ENCODE measurements at regions not wholly inside any gene's neighbourhood (a gene's known extent, or its start where the extent isn't known, plus 50 kb on each side); places are given as distances from the start of the nearest gene placed in this dataset.
"Not testable (repeated sequence)": the region's sequence is repeated elsewhere in the genome, so short reads cannot be mapped to it uniquely, and the experiment has no call there.

DNA sequence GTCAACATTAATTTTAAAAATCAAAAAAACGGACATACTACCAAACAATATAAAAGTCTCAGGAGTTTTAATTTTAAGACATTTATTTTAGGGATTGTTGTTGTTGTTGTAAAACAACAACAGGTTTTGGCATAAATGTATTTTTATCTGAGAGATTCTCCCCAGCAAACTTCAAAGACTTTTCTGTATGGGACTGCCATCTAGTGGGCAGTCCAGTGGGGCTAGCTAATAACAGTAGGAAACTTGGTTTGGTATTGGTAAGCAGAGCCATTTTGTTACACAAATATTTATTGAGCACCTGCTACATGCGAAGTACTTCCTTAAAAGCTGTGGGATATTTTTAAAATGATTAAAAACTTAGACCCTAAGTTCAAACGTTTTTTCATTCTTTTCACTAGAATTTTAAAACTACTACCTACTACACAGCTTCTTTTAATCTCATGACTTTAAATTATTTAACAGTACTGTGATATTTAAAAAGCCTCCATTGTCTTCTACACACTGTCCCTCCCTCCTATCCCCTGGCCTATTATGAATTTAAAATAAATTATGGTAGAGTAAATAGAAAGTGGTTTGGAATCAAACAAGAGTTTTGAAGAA, 1028.4 kb upstream of the INTU start:
- FAIRE-seq: peak; percentile 97

DNA sequence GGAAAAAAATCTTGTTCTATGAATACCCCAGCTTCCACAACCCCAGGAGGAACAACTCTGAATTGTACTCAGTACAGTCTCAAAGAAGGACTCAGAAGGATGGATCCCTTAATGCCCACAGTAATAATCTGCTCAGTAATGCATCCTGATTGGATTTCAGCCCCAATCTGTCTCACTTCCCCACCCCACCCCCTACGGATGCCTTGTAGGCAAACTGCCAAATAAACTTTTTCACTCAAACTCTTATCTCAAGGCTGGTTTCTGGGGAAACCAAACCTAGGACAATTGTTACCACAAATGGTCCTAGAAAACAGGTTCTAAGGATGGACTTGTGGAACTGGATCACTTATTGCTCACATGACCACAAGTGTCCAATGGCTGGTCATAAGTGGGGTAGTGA, 1021.8 kb upstream of the INTU start:
- no peak for FAIRE-seq

DNA sequence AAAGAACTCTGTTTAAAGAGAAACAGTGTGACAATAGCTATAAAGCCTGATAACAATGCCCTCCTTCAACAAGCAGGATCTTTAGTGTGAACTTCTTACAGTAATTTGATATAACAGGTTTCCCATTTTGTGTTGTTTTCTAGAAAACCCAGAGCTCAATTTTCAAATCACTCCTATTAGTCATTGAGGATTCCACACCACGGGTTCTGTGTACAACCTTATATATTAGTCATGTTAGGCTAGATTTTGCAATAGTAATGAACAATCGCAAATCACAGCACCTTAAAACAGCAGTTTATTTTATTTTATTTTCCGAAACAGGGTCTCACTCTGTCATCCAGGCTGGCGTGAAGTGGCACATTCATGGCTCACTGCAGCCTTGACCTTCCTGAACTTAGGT, 1020.9 kb upstream of the INTU start:
- FAIRE-seq: no peak

DNA sequence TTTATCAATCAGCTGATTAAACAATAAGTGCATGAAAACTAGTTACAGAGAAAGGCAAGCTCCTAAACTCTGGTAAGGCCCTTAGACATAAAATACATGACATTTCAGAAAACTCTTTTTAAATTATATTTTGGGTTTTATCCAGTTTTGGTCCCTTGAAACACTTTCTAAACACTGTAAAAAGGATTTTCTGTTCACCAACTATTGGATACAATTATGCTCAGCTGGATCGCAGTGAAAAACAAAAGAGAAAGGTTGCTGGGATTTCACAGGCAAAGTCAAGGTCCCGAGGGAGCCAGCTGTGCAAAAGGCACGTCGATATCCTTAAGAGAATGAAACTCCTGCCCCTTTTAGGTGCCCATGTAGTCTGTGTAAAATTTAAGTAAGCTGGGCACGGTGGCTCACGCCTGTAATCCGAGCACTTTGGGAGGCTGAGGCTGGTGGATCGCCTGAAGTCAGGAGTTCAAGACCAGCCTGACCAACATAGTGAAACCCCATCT, 1018.4 kb upstream of the INTU start:
- FAIRE-seq: no peak

DNA sequence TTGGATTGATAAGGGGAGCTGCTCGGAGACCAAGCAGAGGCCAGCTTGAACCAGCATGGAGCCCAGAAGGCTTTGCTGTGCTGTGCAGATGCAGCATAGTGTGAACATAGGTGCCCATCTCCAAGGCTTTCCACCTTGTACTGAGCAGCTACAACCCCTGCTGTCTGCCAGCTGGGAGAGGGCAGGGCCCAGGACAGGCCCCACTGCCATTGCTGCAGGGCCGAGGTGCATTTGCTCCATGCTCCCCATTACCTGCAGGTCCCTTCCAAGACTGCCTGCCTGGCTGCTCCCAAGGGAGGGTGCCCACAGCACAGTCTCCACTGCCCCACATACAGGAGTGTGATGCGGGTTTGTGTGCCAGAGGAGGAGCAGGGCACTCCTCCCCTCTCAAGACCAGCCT, 1016.0 kb upstream of the INTU start:
- FAIRE-seq: no peak

DNA sequence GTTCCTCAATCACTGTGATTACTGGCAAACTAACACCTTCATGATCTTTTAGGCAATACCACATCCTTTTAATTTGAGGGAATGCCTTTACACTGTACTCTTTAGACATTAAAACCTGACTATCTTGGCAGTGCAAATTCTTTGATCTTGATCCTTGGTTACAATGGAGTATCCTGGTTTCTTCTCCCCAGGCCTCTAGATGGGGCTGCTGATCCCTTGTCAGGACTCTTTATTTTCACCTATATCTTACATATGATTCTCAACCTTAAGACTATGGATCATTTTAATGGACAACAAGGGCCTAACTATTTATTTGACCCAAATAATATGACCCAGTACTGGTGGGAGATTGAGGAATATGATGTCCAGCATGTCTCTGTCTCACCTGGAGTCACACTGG, 1005.5 kb upstream of the INTU start:
- no peak for FAIRE-seq

DNA sequence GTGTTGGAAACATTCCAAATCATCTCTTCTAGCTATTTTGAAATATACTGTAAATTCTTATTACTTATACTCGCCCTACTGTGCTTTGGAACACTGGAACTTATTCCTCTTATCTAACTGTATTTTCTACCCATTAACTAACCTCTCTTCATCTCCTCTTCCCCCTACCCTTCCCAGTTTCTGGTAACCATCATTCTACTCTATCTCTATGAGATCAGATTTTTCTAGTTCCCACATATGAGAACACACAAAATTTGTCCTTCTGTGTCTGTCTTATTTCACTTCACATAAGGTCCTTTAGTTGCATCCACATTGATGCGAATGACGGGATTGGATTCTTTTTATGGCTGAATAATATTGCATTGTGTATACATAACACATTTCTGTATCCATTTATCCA, 1003.8 kb upstream of the INTU start:
- no peak for FAIRE-seq

DNA sequence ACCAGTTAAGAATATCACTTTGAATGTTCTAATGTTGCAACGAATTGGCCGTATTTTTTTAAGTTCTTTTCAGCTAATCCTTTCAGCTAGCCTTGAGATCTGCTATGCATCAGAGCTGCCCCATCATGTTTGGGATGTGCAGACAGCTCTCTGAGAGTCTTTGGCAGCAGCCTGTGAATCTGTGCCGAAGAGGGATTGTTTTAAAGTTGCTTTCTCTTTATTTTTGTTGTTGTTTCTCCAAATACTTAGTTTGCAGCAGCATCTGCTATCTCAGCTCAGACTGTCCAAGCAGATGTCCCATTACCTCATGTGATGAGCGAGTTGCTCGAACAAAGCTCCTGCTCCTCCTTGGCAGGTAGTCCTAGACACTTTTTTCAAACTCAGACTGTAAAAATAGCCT, 1002.5 kb upstream of the INTU start:
- FAIRE-seq: peak; percentile 43

DNA sequence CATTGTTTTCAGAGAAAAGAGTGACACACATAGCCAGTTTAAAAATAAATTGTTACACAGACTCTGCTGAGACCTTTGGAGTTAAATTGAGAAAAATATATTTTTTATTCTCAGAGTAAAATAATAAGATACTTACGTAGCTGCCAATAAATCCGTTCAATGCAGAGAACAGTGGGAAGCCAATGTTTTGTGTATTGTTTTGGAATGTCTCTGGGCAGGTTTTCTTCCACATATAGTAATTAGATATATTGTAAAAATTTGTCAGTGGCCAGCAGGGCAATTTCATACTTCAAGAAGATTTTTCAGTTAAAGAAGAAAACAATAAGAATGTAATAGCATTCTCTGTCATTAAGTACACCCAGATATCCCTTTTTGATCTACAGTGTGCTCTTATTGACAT, 999.5 kb upstream of the INTU start:
- FAIRE-seq: no peak

DNA sequence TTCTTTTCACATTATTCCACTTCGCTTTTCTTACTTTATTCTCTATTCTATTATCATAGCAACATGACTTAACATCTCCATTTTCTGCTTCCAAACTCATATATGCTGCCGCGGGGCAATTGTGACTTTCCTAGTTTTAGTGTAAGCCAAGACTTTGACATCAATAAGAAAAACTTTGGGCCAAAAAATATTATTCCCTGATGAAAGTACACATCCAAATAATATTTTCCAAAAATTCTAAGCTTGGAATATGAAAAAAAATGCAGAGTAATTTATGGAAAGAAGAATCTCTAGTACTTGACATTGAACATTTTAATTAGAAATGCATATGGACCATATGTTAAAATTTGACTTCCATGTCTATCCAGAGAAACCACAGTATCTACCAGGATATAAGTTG, 995.1 kb upstream of the INTU start:
- no peak for FAIRE-seq

DNA sequence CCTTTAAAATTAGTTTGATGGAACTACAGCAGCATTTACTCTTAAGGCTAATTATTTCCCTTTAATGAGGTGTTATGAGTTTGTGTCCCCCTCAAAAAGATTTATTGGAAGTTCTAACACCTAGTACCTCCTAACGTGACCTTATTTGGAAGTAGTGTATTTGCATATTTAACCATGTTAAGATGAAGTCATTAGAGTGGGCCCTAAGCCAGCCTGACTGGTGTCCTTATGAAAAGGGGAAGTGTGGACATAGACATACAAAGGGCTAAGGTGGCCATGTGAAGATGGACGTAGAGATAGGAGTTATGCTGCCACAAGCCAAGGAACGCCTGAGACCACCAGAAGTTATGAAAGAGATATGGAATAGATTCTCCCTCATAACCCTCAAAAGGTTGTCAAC, 985.4 kb upstream of the INTU start:
- FAIRE-seq: no peak

DNA sequence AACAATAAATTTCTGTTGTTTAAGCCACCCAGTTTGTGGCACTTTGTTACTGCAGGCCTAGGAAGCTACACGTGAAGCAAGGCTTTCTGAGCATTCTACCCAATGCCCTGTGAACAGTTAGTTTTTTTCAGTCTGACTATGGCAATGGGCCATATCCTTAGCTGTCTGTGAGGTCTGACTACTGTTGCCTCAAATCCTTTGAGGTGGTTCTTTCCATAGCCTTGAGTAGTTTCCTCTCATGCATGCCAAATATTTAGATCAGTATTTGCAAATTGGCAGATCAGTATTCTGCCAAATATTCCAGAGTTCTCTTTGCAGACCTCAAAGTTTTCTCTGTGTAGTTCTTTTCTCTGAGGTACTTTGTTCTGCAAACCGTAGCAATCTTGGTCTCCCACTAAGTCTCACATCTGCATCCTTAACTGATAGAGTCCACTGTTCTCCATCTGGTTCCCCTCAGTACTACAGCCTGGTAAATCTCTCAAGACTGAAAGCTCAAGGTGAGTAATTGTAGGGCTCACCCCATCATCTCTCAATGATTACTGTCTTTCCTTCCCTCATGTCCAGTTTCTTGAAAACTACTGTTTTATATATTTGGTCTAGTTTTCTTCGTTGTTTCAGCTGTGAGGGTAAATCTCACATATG, 984.9 kb upstream of the INTU start:
- FAIRE-seq: no peak

DNA sequence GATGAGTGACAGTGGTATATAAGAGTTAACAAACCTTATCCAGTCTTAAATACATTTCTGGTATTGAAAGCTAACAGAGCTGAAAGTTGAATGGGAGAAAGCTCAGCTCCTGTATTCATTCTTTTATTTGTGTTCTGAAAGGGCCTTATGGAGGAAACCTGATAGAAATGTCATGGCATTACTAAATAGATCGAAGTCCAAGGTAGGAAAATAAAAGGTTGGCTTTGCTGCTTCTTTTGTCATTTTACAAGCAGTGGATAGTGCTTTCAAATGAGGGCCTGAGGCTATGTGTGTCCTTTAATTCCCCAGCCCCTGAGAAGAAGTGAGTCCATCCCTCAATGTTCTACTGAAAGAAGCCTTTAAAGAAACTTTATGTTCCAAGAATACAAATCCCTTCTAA, 974.3 kb upstream of the INTU start:
- no peak for FAIRE-seq

DNA sequence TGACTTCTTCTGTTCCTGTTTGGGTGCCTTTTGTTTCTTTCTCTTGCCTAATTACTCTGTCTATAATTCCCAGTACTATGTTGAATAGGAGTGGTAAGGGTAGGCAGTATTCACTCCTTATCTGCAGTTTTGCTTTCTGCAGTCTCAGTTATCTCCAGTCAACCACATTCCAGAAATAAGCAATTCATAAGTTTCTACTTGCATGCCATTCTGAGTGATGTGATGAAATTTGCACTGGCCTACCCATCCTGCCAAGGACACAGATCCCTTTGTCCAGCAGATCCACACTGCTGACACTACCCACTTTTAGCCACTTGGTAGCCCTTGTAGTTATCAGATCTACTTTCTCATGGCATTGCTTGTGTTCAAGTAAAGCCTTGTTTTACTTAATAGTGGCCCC, 971.6 kb upstream of the INTU start:
- FAIRE-seq: no peak

DNA sequence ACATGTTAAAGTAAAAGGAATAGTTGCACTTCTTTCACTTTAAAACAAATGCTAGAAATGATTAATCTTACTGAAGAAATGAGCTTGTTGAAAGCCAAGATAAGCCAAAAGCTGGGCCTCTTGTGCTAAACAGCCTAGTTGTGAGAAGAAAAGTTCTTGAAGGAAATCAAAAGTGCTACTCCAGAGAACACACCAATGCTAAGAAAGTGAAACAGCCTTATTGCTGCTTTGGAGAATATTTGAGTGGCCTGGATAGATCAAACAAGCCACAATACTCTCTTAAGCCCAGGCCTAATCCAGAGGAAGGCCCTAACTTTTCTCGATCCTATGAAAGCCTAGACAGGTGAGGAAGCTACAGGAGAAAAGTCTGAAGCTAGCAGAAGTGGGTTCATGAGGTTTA, 967.9 kb upstream of the INTU start:
- no peak for FAIRE-seq

DNA sequence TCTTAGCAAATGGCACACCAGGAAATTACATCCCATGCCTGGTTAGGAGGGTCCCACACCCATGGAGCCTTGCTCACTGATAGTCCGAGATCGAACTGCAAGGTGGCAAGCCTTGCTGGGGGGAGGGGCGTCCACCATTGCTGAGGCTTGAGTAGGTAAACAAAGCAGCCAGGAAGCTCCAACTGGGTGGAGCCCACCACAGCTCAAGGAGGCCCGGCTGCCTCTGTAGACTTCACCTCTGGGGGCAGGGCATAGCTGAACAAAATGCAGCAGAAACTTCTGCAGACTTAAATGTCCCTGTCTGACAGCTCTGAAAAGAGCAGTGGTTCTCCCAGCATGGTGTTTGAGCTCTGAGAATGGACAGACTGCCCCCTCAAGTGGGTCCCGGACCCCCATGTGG, 962.7 kb upstream of the INTU start:
- FAIRE-seq: not testable (repeated sequence)

DNA sequence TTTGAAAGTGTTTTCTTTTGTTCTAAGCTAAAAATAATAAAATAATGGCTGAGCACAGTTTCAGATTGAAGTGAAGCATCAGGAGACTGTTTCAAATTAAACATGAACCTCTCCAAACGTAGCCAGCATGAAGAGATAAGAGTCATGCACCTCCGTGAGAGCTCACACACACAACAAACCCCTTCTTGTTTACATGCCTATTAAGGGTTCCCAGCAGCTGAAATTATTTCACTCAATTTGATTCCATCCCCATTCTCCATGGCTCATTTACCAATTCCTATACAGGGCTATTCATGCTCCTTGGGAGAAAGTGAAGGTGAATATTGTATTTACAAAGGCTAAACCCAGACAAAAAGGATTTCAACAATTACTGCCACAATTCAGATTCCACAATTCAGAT, 954.1 kb upstream of the INTU start:
- FAIRE-seq: no peak

DNA sequence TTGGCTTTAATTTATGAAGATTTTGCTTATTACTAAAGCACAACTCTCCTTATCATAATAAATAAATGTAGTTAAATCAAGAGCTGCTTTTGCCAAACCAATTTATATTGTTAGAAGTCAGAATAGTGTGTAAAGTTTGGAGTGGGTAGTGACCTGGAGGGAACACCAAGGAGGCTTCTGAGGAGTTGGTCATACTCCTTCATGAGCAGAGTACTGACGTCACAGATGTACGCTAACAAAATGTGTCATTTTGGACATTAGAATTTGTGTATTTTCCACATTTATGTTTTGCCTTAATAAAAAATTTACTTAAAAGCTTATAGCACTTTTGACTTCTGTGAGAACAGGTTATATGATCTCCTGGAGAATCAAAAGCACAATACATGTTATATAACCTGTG, 953.5 kb upstream of the INTU start:
- no peak for FAIRE-seq

DNA sequence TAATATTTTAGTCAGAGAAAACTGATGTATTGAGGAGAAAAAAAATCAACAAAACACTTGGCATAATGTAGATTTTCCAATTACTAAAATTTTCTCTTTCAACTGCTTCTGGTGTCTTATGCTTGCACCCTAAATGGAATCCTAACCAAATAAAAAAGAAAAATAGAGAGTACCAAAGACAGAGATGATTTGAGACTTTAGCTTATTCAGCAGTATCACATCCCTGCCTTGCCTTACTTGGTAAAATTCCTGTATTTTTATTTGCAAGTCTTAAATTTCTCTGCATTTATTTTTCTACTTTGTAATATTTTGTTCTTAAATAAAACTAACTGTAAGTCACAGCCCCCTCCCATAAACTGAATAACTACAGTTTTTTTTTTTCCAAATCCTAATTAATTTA, 950.5 kb upstream of the INTU start:
- FAIRE-seq: no peak

DNA sequence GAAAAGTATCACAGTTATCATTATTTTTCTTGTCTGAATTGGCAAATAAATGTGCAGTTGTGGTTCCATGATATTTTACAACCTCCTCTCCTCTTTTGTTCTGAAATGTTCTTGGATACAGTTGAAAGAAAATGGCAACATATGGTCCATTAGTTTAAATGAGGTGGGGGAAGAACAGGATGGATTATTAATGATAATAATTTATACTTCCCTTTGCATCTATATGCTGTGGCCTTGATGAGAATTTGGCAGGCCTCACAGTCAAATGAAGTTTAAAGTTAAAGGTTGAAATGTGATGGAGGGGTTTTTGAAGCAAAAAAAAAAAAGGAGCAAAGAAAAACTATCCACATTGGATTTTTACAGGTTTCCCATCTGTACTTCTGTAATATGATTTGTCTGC, 946.3 kb upstream of the INTU start:
- FAIRE-seq: no peak

DNA sequence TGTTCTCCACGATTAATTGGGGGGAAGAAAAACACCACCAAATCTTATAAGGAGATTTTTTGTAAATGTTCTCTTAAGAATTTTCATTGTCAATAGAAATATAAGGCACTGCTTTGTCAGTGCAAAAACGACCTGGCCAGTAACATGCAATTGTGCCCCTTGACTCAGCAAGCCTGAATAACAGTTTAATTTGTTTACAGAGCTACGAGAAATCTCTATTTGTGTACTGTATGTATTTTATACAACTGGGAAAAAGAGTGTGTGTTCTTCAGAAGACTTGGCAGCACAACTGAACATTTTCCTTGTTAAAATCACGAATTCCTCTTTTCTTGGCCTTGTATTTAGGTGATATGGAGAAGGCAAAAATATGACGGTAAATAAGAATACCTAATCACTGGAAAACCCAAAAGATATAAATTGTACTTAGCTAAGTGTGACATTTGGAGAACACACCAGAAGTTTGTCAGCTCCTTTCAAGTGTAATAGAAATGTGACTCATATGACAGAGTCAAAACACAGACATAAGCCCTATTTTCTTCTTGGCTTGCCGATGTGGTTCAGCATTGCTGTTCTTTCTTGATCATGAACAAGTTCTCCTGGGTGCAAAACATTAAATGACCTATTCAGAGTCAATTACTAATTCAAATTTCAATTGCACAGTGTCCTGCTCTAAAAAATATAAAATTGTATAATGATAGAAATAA, 945.0 kb upstream of the INTU start:
- FAIRE-seq: no peak

DNA sequence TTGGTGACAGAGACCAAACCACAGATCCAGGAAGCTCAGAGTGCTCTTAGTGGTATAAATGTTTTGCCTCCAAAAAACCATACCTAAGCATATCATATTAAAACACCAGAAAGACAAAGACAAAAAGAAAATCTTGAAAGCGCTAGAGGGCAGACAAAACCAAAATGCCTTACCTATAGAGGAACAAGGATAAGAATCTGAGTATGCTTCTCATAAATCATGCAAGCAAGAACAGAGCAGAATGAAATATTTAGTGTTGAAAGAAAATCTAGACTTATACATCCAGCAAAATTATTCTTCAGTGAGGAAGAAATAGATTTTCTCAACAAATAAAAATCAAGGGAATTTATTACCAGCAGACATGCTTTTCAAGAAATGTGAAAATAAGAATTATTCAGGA, 941.0 kb upstream of the INTU start:
- FAIRE-seq: no peak

DNA sequence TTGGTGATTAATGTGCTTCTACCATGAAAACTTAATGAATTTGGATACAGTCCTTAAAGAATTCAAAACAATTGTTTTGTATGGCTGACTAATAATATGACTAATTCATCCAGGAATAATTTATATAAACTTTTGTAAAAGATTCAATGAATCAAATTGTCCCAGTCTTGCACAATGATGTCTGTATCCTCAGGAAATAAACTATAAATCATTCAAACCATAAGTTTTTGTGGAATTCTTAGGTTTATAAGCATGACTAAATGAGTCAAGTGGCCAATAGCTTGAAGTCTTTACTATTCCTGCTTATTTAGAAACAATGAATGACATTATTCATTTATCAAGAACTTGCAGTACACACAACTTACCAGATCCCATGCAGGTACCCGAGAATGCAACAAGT, 935.0 kb upstream of the INTU start:
- no peak for FAIRE-seq

DNA sequence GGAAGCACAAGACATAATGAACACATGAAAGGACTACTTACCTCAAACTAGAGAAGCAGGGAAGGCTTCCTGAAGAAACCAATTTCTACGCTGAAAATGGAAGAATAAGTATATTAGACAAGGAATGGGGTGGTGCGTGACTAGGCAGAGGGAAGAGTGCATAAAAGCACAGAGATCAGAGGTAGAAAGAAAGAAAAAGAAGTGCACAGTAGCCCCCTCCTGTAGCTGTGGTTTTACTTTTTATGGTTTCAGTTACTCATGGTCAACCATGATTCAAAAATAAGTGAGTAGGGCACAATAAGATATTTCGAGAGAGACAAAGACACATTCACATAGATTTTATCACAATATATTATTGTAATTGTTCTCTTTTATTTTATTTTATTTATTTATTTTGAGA, 934.5 kb upstream of the INTU start:
- no peak for FAIRE-seq

DNA sequence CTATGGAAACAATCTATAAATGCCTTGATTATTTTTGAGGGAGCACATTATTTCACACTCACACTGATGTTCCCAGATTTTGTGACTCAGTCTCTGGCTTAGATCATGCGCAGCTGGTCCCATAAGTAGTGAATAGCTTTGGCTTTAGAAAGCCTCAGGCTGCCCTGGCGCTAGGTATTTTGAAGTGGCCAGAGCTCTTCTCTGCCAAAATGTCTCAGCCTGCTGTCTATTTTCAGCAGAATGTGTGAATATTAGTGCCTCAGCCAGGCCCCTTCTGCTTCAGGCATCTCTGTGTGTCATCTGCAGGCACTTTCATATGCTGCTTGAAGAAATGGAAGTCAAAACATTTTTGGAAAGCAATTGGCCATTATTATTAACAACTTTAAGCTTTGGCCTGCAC, 931.0 kb upstream of the INTU start:
- no peak for FAIRE-seq

Measured in endometrium (tissue), 2 donors.